Gastrocnemius medialis (tissue), 4 donors: ENCODE measurements at regions not wholly inside any gene's neighbourhood (a gene's known extent, or its start where the extent isn't known, plus 50 kb on each side); places are given as distances from the start of the nearest gene placed in this dataset.

ENCODE experiments used
- POLR2A ChIP-seq, 2 donors: fragments of 450-650 bp; IDR thresholded peaks; one replicate each; pipeline ENCODE4 v1.6.1; 2017; ENCODE audit warnings: antibody characterized with exemption in 2 of 2, mild to moderate bottlenecking in 2 of 2, moderate library complexity in 2 of 2
- TF ChIP-seq, protein P1 (sequence below), 5 experiments: fragments of 450-650 bp in 3 of 5; fragments of 200-600 bp in 2 of 5; sonication (generic) in 2 of 5; IDR thresholded peaks in 4 of 5; conservative IDR thresholded peaks in 1 of 5; 1 replicate in 4 of 5; 2 replicates in 1 of 5; pipeline ENCODE4 v1.5.1; 2016 to 2019; ENCODE audit warnings: antibody characterized with exemption in 5 of 5, mild to moderate bottlenecking in 3 of 5, moderate library complexity in 3 of 5

DNA sequence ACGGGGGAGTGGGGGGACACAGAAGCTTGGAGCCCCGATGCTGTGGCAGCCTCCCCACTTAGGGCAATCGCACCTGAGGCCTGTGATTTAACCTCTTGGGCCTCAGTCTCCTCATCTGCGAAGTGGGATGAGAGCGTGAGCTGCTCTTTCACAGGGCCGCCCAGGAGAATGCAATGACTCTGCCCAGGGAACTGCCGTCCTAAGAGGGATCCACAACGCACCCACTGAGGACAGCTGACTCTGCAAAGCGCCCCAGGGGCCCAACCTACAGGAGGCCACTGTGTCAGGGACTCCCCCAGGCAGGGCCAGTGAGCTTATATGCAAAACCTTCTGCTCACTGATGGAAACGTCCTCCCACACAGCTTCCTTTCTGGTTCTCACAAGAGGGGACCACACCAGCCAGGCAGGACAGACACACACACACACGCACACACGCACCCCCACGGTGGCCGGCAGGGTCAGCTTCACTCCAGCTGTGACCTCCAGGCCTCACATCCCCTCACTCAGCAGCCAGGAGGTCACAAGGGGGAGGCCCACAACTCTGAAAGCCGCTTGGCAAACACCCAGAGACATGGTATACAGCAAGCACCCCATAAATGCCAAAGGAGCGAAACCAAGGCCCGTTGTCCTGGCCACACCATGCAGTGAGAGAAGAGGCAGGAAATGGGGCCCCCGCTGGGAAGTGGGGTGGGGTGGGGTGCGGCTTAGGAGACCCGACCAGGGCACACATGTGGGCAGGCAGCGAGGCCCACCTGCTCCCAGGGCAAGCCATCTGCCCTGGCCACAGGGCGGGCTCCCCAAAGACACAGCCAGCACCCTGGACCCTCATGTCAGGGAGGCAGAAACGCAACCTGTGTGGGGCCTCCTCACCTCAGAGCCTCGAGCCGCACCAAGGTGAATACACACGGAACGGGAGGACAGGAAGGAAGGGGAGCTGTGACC lies 73.3 kb downstream of the NCOR2 start:
- TF ChIP-seq POLR2A (IDR thresholded peaks at IDR 0.05) = no peak
- TF ChIP-seq, protein P1, sequence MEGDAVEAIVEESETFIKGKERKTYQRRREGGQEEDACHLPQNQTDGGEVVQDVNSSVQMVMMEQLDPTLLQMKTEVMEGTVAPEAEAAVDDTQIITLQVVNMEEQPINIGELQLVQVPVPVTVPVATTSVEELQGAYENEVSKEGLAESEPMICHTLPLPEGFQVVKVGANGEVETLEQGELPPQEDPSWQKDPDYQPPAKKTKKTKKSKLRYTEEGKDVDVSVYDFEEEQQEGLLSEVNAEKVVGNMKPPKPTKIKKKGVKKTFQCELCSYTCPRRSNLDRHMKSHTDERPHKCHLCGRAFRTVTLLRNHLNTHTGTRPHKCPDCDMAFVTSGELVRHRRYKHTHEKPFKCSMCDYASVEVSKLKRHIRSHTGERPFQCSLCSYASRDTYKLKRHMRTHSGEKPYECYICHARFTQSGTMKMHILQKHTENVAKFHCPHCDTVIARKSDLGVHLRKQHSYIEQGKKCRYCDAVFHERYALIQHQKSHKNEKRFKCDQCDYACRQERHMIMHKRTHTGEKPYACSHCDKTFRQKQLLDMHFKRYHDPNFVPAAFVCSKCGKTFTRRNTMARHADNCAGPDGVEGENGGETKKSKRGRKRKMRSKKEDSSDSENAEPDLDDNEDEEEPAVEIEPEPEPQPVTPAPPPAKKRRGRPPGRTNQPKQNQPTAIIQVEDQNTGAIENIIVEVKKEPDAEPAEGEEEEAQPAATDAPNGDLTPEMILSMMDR (IDR thresholded peaks at IDR 0.05 in 4 of 5, conservative IDR thresholded peaks at IDR 0.05 in 1 of 5) = no peak
